ENCODE measurements at regions not wholly inside any gene's neighbourhood (a gene's known extent, or its start where the extent isn't known, plus 50 kb on each side); places are given as distances from the start of the nearest gene placed in this dataset.

DNA sequence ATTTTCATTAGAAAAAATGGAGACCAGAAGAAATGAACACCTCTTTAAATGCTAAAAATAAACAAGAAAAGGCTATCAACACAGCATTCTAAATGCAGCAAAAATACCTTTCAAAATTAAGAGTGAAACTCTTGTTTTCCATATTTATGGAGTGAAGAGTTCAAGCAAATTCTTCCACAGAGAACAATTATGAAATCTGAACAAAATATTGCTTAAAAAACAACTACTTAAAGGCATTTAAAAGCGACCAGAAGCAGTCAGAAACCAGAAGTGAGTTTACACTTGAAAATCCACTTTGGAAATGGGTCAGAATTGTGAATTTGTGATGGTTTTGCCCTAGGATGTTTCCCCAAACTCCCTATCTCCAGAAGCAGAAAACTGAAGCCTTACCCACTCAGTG, 60.9 kb upstream of the KCNH1 start:
- TF ChIP-seq EZH2 (IDR thresholded peaks at IDR 0.05; ENCODE audit: borderline replicate concordance, low read depth, low read length, severe bottlenecking) (no peak), POLR2AphosphoS5 (IDR thresholded peaks at IDR 0.05; ENCODE audit: insufficient read depth, low read depth, low read length) (no peak), POLR2A (IDR thresholded peaks at IDR 0.05; ENCODE audit: low read depth, low read length) (no peak), GATA2 (IDR thresholded peaks at IDR 0.05; ENCODE audit: insufficient read depth, insufficient read length, low read depth, low read length) (no peak), MYC (IDR thresholded peaks at IDR 0.05; ENCODE audit: low read depth, low read length) (no peak), MAX (IDR thresholded peaks at IDR 0.05; ENCODE audit: insufficient read depth, insufficient read length) (no peak), JUN (IDR thresholded peaks at IDR 0.05; ENCODE audit: borderline replicate concordance, insufficient read depth, insufficient read length, low read depth) (no peak), FOS (IDR thresholded peaks at IDR 0.05; ENCODE audit: borderline replicate concordance, insufficient read depth, low read length) (no peak)
- TF ChIP-seq, protein P1, sequence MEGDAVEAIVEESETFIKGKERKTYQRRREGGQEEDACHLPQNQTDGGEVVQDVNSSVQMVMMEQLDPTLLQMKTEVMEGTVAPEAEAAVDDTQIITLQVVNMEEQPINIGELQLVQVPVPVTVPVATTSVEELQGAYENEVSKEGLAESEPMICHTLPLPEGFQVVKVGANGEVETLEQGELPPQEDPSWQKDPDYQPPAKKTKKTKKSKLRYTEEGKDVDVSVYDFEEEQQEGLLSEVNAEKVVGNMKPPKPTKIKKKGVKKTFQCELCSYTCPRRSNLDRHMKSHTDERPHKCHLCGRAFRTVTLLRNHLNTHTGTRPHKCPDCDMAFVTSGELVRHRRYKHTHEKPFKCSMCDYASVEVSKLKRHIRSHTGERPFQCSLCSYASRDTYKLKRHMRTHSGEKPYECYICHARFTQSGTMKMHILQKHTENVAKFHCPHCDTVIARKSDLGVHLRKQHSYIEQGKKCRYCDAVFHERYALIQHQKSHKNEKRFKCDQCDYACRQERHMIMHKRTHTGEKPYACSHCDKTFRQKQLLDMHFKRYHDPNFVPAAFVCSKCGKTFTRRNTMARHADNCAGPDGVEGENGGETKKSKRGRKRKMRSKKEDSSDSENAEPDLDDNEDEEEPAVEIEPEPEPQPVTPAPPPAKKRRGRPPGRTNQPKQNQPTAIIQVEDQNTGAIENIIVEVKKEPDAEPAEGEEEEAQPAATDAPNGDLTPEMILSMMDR (IDR thresholded peaks at IDR 0.05; ENCODE audit: extremely low read depth in 1 of 2, insufficient read depth in 1 of 2, low read depth in 1 of 2, low read length in 2 of 2), result no peak

Data from endothelial cell of umbilical vein (primary cell).